Uterus (tissue), 3 donors: ENCODE measurements at regions not wholly inside any gene's neighbourhood (a gene's known extent, or its start where the extent isn't known, plus 50 kb on each side); places are given as distances from the start of the nearest gene placed in this dataset.
A peak's percentile ranks its signal among the peaks of the same experiment; 100 is the strongest.
"Not testable (repeated sequence)": the region's sequence is repeated elsewhere in the genome, so short reads cannot be mapped to it uniquely, and the experiment has no call there.

ENCODE experiments used
- DNase-seq, 2 donors: peaks; one replicate each; pipeline ENCODE4 v3.0.0-alpha.2; 2019 to 2020
- H3K27ac ChIP-seq, 2 donors: fragments of 200-600 bp; sonication (generic); 1 replicate in 1 of 2; 2 replicates in 1 of 2; pipeline ENCODE4 v1.5.1; 2016 to 2018
- H3K27me3 ChIP-seq, 2 donors: fragments of 200-600 bp; sonication (generic); one replicate each; pipeline ENCODE4 v1.5.1; 2018 to 2019; ENCODE audit warnings: control low read depth in 1 of 2
- H3K36me3 ChIP-seq, 2 donors: fragments of 200-600 bp; sonication (generic); one replicate each; pipeline ENCODE4 v1.5.1; 2019; ENCODE audit warnings: control low read depth in 1 of 2
- H3K4me1 ChIP-seq, 2 donors: fragments of 200-600 bp; sonication (generic); one replicate each; pipeline ENCODE4 v1.5.1; 2018 to 2019; ENCODE audit warnings: control low read depth in 1 of 2
- H3K4me3 ChIP-seq, 2 donors: fragments of 200-600 bp; sonication (generic); 1 replicate in 1 of 2; 2 replicates in 1 of 2; pipeline ENCODE4 v1.5.1; 2018 to 2019; ENCODE audit warnings: mild to moderate bottlenecking in 1 of 2
- H3K9me3 ChIP-seq, 2 donors: fragments of 200-600 bp; sonication (generic); one replicate each; pipeline ENCODE4 v1.5.1; 2019; ENCODE audit warnings: control low read depth in 1 of 2
- CTCF ChIP-seq, 4 experiments: fragments of 200-600 bp in 2 of 4; fragments of 450-650 bp in 2 of 4; sonication (generic) in 2 of 4; IDR thresholded peaks; one replicate each; pipeline ENCODE4 v1.5.1; 2016 to 2019; ENCODE audit warnings: antibody characterized with exemption in 4 of 4, mild to moderate bottlenecking in 2 of 4, moderate library complexity in 1 of 4
- POLR2A ChIP-seq, 2 donors: fragments of 450-650 bp; IDR thresholded peaks; one replicate each; pipeline ENCODE4 v1.6.1; 2016; ENCODE audit warnings: antibody characterized with exemption in 2 of 2, mild to moderate bottlenecking in 1 of 2, moderate library complexity in 1 of 2
- intact Hi-C: fragments of 100-400 bp; cut with DNase I; formaldehyde crosslinking; loops from one replicate; pipeline ENCODE4 v1.15.1; 2023; ENCODE audit warnings: low total_unique reads
- donor health status: DM: yes; HTN: yes; CAD: no.

DNA sequence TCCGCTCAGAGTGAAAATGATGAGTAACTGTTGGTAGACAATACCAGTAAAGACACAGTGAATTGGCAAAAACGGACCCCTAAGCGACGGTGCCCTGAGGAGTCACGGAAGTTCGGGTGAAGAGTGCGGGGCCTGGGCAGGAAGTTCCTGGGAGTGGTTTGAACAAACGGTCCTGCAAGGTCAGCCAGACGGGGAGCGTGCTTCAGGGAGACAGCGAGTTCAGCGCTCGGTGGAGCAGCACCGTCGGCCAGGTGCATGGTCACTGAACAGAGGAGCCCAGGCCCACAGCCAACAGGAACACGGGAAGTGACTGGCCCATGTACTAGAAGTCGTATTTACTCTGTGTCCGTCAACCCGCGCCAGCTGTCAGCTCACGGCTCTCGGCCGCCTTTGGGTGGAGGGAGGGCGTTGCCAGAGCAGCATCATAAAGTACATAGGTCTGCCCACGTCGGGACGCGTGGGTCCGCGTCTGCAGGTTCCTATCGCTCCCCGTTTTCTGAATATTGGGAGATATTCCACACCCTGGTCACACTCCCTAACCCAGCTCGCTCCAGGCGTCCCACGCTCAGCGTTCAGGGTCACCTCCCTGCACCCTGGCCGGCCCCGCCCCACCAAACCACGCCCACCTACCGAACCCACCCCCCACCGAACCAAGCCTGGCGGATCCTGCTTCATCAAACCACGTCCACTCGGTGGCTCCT lies 75.6 kb upstream of the UXS1 start:
- no peaks in the 10 kb centered on the region for H3K9me3 ChIP-seq
- no peak overlapping the region for H3K27ac ChIP-seq
- no peak for DNase-seq
- TF ChIP-seq POLR2A (IDR thresholded peaks at IDR 0.05) (no peak), CTCF (IDR thresholded peaks at IDR 0.05) (no peak)
- H3K27me3 ChIP-seq = no peaks in the 10 kb centered on the region
- peak overlapping the region; percentile 11 to 13 for H3K4me3 ChIP-seq
- intact Hi-C loops = loop anchor here (5.0 kb wide), 1 partner anchor 352 kb away; no protein-coding TSS in a partner anchor
- H3K36me3 ChIP-seq = no peaks in the 10 kb centered on the region
- no peaks in the 10 kb centered on the region for H3K4me1 ChIP-seq

DNA sequence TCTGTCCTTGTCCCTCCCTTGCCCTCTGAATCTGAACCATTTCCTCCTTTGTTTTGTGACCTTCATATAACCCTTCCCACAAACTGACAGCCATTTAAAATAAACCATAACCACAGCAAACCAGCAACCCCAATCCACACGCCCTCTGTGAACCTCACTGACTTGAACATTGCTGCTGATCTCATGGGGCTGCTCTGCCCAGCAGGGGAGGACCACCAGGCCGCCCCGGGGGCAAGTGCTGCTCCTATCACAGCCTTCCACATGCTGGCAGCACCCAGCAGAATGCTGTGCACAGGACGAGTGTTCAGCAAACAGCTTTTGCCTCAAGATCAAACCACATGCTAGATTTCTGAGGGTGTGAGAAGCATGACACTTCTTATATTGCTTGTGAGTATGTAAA lies 73.9 kb upstream of the UXS1 start:
- intact Hi-C loops = loop anchor here (5.0 kb wide), 1 partner anchor 351 kb away; no protein-coding TSS in a partner anchor
- no peak overlapping the region for H3K4me3 ChIP-seq
- H3K27me3 ChIP-seq = no peaks in the 10 kb centered on the region
- no peaks in the 10 kb centered on the region for H3K36me3 ChIP-seq
- H3K4me1 ChIP-seq = no peaks in the 10 kb centered on the region
- TF ChIP-seq POLR2A (IDR thresholded peaks at IDR 0.05) = no peak
- TF ChIP-seq CTCF (IDR thresholded peaks at IDR 0.05) = no peak
- DNase-seq = no peak
- H3K27ac ChIP-seq = no peak overlapping the region
- H3K9me3 ChIP-seq = no peaks in the 10 kb centered on the region

GRCh38 chr2:106261871-106262321 lies 67.8 kb upstream of the UXS1 start:
- Histone ChIP-seq H3K9me3 (no peaks in the 10 kb centered on the region), H3K27me3 (no peaks in the 10 kb centered on the region), H3K4me3 (no peak overlapping the region), H3K36me3 (no peaks in the 10 kb centered on the region), H3K4me1 (no peaks in the 10 kb centered on the region), H3K27ac (no peak overlapping the region)
- DNase-seq = no peak
- TF ChIP-seq CTCF (IDR thresholded peaks at IDR 0.05) (no peak), POLR2A (IDR thresholded peaks at IDR 0.05) (no peak)
- intact Hi-C loops = no loop called here

DNA sequence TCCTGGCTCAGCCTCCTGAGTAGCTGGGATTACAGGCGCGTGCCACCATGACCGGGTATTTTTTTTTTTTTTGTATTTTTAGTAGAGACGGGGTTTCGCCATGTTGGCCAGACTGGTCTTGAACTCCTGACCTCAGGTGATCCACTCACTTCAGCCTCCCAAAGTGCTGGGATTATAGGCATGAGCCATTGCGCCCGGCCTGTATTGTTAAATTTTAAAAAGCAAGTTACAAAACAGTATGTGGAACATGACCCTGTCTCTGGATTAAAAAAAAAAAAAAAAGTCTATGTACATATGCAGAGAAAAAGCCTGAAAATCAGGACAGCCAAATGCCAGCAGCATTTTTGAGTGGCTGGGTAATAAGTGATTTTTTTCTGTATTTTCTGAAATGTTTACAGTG lies 64.8 kb upstream of the UXS1 start:
- H3K36me3 ChIP-seq, H3K4me3 ChIP-seq, H3K27ac ChIP-seq, H3K27me3 ChIP-seq, DNase-seq, H3K4me1 ChIP-seq, intact Hi-C loops, H3K9me3 ChIP-seq: not testable (repeated sequence)

DNA sequence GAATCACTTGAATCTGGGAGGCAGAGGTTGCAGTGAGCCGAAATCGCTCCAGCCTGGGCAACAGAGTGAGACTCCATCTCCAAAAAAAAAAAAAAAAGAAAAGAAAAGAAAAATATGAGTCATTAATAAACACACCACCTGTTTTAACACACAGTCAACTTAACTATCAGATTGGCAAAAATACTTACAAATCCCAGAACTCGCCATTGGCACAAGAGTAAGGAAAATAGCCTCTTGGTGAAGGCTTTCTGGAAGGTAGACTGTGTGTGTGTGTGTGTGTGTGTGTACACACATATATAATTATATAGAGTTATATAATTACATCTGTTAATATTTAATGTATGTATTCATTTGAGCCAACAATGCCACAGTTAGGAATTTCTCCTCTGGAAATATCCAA lies 63.7 kb upstream of the UXS1 start:
- TF ChIP-seq POLR2A (IDR thresholded peaks at IDR 0.05) (no peak), CTCF (IDR thresholded peaks at IDR 0.05) (no peak)
- Histone ChIP-seq H3K27ac (no peak overlapping the region), H3K9me3 (no peaks in the 10 kb centered on the region), H3K4me3 (no peak overlapping the region), H3K4me1 (no peaks in the 10 kb centered on the region), H3K36me3 (no peaks in the 10 kb centered on the region), H3K27me3 (no peaks in the 10 kb centered on the region)
- no peak for DNase-seq
- intact Hi-C loops = no loop called here
